ENCODE measurements at regions not wholly inside any gene's neighbourhood (a gene's known extent, or its start where the extent isn't known, plus 50 kb on each side); places are given as distances from the start of the nearest gene placed in this dataset.

- H3K23ac ChIP-seq (ENCODE audit: low read length in 2 of 2), result no peak overlapping the region
- H2BK15ac ChIP-seq (ENCODE audit: low read depth, poor library complexity, severe bottlenecking), result no peak overlapping the region
- no peak overlapping the region for H2BK12ac ChIP-seq (ENCODE audit: low read length in 2 of 2)
- H3K27ac ChIP-seq (ENCODE audit: low read length, poor library complexity, severe bottlenecking), result no peak overlapping the region
- H2BK120ac ChIP-seq (ENCODE audit: low read depth, low read length), result no peak overlapping the region
- H3K4me3 ChIP-seq (ENCODE audit: insufficient read depth in 1 of 2, low read depth in 1 of 2, low read length in 2 of 2), result no peak overlapping the region
- no peak overlapping the region for H3K18ac ChIP-seq (ENCODE audit: low read depth in 1 of 2, low read length in 2 of 2)
- no peaks in the 10 kb centered on the region for H3K4me1 ChIP-seq (ENCODE audit: control insufficient read depth, insufficient read depth, low read depth, low read length)
- no peak overlapping the region for H3K9ac ChIP-seq (ENCODE audit: low read length)
- no peak overlapping the region for H3K14ac ChIP-seq (ENCODE audit: low read length in 2 of 2)
- no peak overlapping the region for H3K4ac ChIP-seq (ENCODE audit: low read depth in 1 of 2, low read length in 2 of 2)
- H3K36me3 ChIP-seq (ENCODE audit: control insufficient read depth in 1 of 2, insufficient read depth in 2 of 2, low read depth in 1 of 2, low read length in 2 of 2), result no peaks in the 10 kb centered on the region
- no peak overlapping the region for H2AFZ ChIP-seq (ENCODE audit: low read depth, low read length)
- no peak overlapping the region for H4K91ac ChIP-seq (ENCODE audit: low read length)
- no peak overlapping the region for H2BK5ac ChIP-seq (ENCODE audit: low read depth, low read length, poor library complexity, severe bottlenecking)
- H3K9me3 ChIP-seq (ENCODE audit: control insufficient read depth, low read length), result peaks cover 3% of the 10 kb centered on the region
- H3K27me3 ChIP-seq (ENCODE audit: control insufficient read depth in 1 of 2, insufficient read depth in 1 of 2, low read length in 2 of 2), result no peaks in the 10 kb centered on the region
- WGBS, result 97% methylated on average over 2 of the region's 3 CpGs
- no peak for DNase-seq
- no peak overlapping the region for H3K4me2 ChIP-seq (ENCODE audit: low read length, poor library complexity, severe bottlenecking)
- H4K8ac ChIP-seq (ENCODE audit: low read length), result no peak overlapping the region
- H3K79me1 ChIP-seq (replicated peaks; ENCODE audit: low read length, poor library complexity, severe bottlenecking), result no peaks in the 10 kb centered on the region
- H2AK5ac ChIP-seq (ENCODE audit: low read length, severe bottlenecking), result no peak overlapping the region
Observed at GRCh38 chr5:92977846-92978540, 603.0 kb downstream of the NR2F1-AS1 start.

- Histone ChIP-seq H2AK5ac (ENCODE audit: low read length, severe bottlenecking) (no peak overlapping the region), H3K9ac (ENCODE audit: low read length) (no peak overlapping the region), H3K4me3 (ENCODE audit: insufficient read depth in 1 of 2, low read depth in 1 of 2, low read length in 2 of 2) (no peak overlapping the region), H2AFZ (ENCODE audit: low read depth, low read length) (no peak overlapping the region), H2BK5ac (ENCODE audit: low read depth, low read length, poor library complexity, severe bottlenecking) (no peak overlapping the region), H3K4me1 (ENCODE audit: control insufficient read depth, insufficient read depth, low read depth, low read length) (no peaks in the 10 kb centered on the region), H3K9me3 (ENCODE audit: control insufficient read depth, low read length) (peaks cover 3% of the 10 kb centered on the region), H3K23ac (ENCODE audit: low read length in 2 of 2) (no peak overlapping the region), H3K18ac (ENCODE audit: low read depth in 1 of 2, low read length in 2 of 2) (no peak overlapping the region), H2BK12ac (ENCODE audit: low read length in 2 of 2) (no peak overlapping the region), H3K4me2 (ENCODE audit: low read length, poor library complexity, severe bottlenecking) (no peak overlapping the region), H2BK15ac (ENCODE audit: low read depth, poor library complexity, severe bottlenecking) (no peak overlapping the region), H3K36me3 (ENCODE audit: control insufficient read depth in 1 of 2, insufficient read depth in 2 of 2, low read depth in 1 of 2, low read length in 2 of 2) (no peaks in the 10 kb centered on the region), H3K79me1 (replicated peaks; ENCODE audit: low read length, poor library complexity, severe bottlenecking) (no peaks in the 10 kb centered on the region), H3K27ac (ENCODE audit: low read length, poor library complexity, severe bottlenecking) (no peak overlapping the region), H3K27me3 (ENCODE audit: control insufficient read depth in 1 of 2, insufficient read depth in 1 of 2, low read length in 2 of 2) (no peaks in the 10 kb centered on the region), H3K4ac (ENCODE audit: low read depth in 1 of 2, low read length in 2 of 2) (no peak overlapping the region), H2BK120ac (ENCODE audit: low read depth, low read length) (no peak overlapping the region), H3K14ac (ENCODE audit: low read length in 2 of 2) (no peak overlapping the region), H4K8ac (ENCODE audit: low read length) (no peak overlapping the region), H4K91ac (ENCODE audit: low read length) (no peak overlapping the region)
- no peak for DNase-seq
- no CpG with 5 or more reads among the region's 1 CpG for WGBS
Observed at GRCh38 chr5:92976156-92976555, 604.9 kb downstream of the NR2F1-AS1 start.

- Histone ChIP-seq H2BK12ac (ENCODE audit: low read length in 2 of 2) (no peak overlapping the region), H3K27me3 (ENCODE audit: control insufficient read depth in 1 of 2, insufficient read depth in 1 of 2, low read length in 2 of 2) (no peaks in the 10 kb centered on the region), H3K23ac (ENCODE audit: low read length in 2 of 2) (no peak overlapping the region), H3K4me3 (ENCODE audit: insufficient read depth in 1 of 2, low read depth in 1 of 2, low read length in 2 of 2) (no peak overlapping the region), H2BK15ac (ENCODE audit: low read depth, poor library complexity, severe bottlenecking) (no peak overlapping the region), H3K79me1 (replicated peaks; ENCODE audit: low read length, poor library complexity, severe bottlenecking) (no peaks in the 10 kb centered on the region), H3K4me2 (ENCODE audit: low read length, poor library complexity, severe bottlenecking) (no peak overlapping the region), H2AK5ac (ENCODE audit: low read length, severe bottlenecking) (no peak overlapping the region), H3K27ac (ENCODE audit: low read length, poor library complexity, severe bottlenecking) (no peak overlapping the region), H2BK5ac (ENCODE audit: low read depth, low read length, poor library complexity, severe bottlenecking) (no peak overlapping the region), H3K4me1 (ENCODE audit: control insufficient read depth, insufficient read depth, low read depth, low read length) (no peaks in the 10 kb centered on the region), H3K14ac (ENCODE audit: low read length in 2 of 2) (no peak overlapping the region), H4K91ac (ENCODE audit: low read length) (no peak overlapping the region), H3K9me3 (ENCODE audit: control insufficient read depth, low read length) (peaks cover 2% of the 10 kb centered on the region), H4K8ac (ENCODE audit: low read length) (no peak overlapping the region), H2BK120ac (ENCODE audit: low read depth, low read length) (no peak overlapping the region), H3K9ac (ENCODE audit: low read length) (no peak overlapping the region), H2AFZ (ENCODE audit: low read depth, low read length) (no peak overlapping the region), H3K36me3 (ENCODE audit: control insufficient read depth in 1 of 2, insufficient read depth in 2 of 2, low read depth in 1 of 2, low read length in 2 of 2) (no peaks in the 10 kb centered on the region), H3K4ac (ENCODE audit: low read depth in 1 of 2, low read length in 2 of 2) (no peak overlapping the region), H3K18ac (ENCODE audit: low read depth in 1 of 2, low read length in 2 of 2) (no peak overlapping the region)
- peak; percentile 11 for DNase-seq
- 78% methylated on average over 1 of the region's 2 CpGs for WGBS
Observed at GRCh38 chr5:92969781-92970237, 611.2 kb downstream of the NR2F1-AS1 start.

- Histone ChIP-seq H3K79me1 (replicated peaks; ENCODE audit: low read length, poor library complexity, severe bottlenecking) (no peaks in the 10 kb centered on the region), H2AK5ac (ENCODE audit: low read length, severe bottlenecking) (no peak overlapping the region), H4K91ac (ENCODE audit: low read length) (peak overlapping the region; percentile 76), H3K27ac (ENCODE audit: low read length, poor library complexity, severe bottlenecking) (no peak overlapping the region), H4K8ac (ENCODE audit: low read length) (no peak overlapping the region), H2BK12ac (ENCODE audit: low read length in 2 of 2) (peak overlapping the region; percentile 71 to 90), H3K18ac (ENCODE audit: low read depth in 1 of 2, low read length in 2 of 2) (peak overlapping the region in 1 of 2 experiments; percentile 66), H3K23ac (ENCODE audit: low read length in 2 of 2) (no peak overlapping the region), H2BK15ac (ENCODE audit: low read depth, poor library complexity, severe bottlenecking) (no peak overlapping the region), H3K36me3 (ENCODE audit: control insufficient read depth in 1 of 2, insufficient read depth in 2 of 2, low read depth in 1 of 2, low read length in 2 of 2) (no peaks in the 10 kb centered on the region), H2BK120ac (ENCODE audit: low read depth, low read length) (no peak overlapping the region), H2AFZ (ENCODE audit: low read depth, low read length) (no peak overlapping the region), H3K4me1 (ENCODE audit: control insufficient read depth, insufficient read depth, low read depth, low read length) (no peaks in the 10 kb centered on the region), H3K27me3 (ENCODE audit: control insufficient read depth in 1 of 2, insufficient read depth in 1 of 2, low read length in 2 of 2) (no peaks in the 10 kb centered on the region), H3K4me3 (ENCODE audit: insufficient read depth in 1 of 2, low read depth in 1 of 2, low read length in 2 of 2) (no peak overlapping the region), H2BK5ac (ENCODE audit: low read depth, low read length, poor library complexity, severe bottlenecking) (no peak overlapping the region), H3K4ac (ENCODE audit: low read depth in 1 of 2, low read length in 2 of 2) (no peak overlapping the region), H3K14ac (ENCODE audit: low read length in 2 of 2) (peak overlapping the region in 1 of 2 experiments; percentile 65), H3K4me2 (ENCODE audit: low read length, poor library complexity, severe bottlenecking) (no peak overlapping the region), H3K9ac (ENCODE audit: low read length) (no peak overlapping the region), H3K9me3 (ENCODE audit: control insufficient read depth, low read length) (no peaks in the 10 kb centered on the region)
- WGBS, result 97% methylated on average over 4 of the region's 5 CpGs
- no peak for DNase-seq
Observed at GRCh38 chr5:92969191-92969780, 611.7 kb downstream of the NR2F1-AS1 start.
